Astrocyte (in vitro differentiated cells and primary cell): ENCODE measurements at regions not wholly inside any gene's neighbourhood (a gene's known extent, or its start where the extent isn't known, plus 50 kb on each side); places are given as distances from the start of the nearest gene placed in this dataset.

Experiments used
- EZH2 ChIP-seq: IDR thresholded peaks from 2 replicates; pipeline ENCODE4 v1.6.1; 2012; ENCODE audit warnings: mild to moderate bottlenecking, low read length, inconsistent platforms; ENCODE audit not compliant: insufficient read depth
- TF ChIP-seq, protein P1 (sequence below): IDR thresholded peaks from 2 replicates; pipeline ENCODE4 v1.5.1; 2011; ENCODE audit warnings: low read depth, mild to moderate bottlenecking, inconsistent platforms, low read length, moderate library complexity; ENCODE audit not compliant: insufficient read depth

DNA sequence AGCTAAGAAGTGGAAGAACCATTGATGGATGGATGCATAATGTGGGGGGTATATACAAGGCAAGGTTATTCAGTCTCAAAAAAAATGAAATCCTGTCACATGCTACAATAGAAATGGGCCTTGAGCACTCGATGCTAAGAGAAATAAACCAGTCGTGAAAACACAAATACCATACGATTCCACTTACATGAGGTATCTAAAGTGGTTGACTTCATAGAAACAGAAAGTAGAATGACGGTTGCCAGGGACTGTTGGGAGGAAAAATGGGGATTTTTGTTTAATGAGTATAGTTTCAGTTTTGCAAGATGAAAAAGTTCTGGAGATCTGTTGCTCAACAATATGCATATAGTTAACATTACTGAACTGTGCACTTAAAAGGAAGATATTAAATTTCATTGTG lies 223.6 kb upstream of the NLGN4Y start:
- TF ChIP-seq EZH2, result no peak
- TF ChIP-seq, protein P1, sequence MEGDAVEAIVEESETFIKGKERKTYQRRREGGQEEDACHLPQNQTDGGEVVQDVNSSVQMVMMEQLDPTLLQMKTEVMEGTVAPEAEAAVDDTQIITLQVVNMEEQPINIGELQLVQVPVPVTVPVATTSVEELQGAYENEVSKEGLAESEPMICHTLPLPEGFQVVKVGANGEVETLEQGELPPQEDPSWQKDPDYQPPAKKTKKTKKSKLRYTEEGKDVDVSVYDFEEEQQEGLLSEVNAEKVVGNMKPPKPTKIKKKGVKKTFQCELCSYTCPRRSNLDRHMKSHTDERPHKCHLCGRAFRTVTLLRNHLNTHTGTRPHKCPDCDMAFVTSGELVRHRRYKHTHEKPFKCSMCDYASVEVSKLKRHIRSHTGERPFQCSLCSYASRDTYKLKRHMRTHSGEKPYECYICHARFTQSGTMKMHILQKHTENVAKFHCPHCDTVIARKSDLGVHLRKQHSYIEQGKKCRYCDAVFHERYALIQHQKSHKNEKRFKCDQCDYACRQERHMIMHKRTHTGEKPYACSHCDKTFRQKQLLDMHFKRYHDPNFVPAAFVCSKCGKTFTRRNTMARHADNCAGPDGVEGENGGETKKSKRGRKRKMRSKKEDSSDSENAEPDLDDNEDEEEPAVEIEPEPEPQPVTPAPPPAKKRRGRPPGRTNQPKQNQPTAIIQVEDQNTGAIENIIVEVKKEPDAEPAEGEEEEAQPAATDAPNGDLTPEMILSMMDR, result no peak
